Nucleus accumbens (tissue), 56 donors: ENCODE measurements at regions not wholly inside any gene's neighbourhood (a gene's known extent, or its start where the extent isn't known, plus 50 kb on each side); places are given as distances from the start of the nearest gene placed in this dataset.
A peak's percentile ranks its signal among the peaks of the same experiment; 100 is the strongest.

ENCODE experiments used
- DNase-seq, 56 donors: peaks; one replicate each; lab custom pipeline; 2025; lab: John Stamatoyannopoulos, UW

GRCh38 chr5:167573370-167574127 lies 717.9 kb upstream of the WWC1 start:
- peak in 12 of 56 donors; percentile 4 to 59 (median 24) for DNase-seq

GRCh38 chr5:167574464-167574863 lies 717.0 kb upstream of the WWC1 start:
- DNase-seq = no peak

GRCh38 chr5:167575330-167575729 lies 716.1 kb upstream of the WWC1 start:
- no peak for DNase-seq

DNA sequence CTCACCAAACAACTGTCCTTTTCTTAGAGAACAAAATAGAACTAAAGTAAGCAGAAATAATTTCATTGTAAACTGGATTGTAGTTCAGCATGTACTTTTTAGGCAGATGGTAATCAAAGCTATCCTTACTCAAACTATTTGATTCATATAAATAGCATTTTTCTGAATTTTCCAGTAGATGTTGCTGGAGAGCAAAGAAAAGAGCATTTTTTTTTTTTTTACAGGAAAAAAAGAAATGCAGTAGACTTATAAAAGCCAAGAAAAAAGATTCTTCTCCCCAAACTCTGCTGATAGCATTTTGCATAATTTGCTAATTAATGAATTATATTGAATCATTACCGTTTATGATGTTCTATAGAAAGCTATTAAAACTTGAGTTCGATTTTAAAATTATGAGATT lies 715.3 kb upstream of the WWC1 start:
- no peak for DNase-seq

DNA sequence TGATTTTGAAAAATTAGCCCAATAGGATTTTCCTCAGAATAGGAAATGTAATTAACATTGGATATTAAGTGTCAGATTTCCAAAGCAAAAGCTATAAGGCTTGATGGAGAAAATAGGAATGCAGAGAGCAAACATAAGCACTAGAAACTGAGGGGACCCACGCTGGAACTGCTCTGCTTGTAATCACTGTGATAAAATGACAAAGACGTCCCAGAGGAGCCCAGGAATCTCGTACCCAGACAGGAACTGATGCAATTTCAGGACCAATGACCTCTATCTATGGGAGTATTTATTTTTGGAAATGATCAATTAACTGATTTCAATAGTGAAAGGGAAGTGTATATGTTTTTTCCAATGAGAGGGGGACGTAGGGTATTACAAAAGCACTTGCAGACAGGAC lies 714.5 kb upstream of the WWC1 start:
- DNase-seq = no peak

DNA sequence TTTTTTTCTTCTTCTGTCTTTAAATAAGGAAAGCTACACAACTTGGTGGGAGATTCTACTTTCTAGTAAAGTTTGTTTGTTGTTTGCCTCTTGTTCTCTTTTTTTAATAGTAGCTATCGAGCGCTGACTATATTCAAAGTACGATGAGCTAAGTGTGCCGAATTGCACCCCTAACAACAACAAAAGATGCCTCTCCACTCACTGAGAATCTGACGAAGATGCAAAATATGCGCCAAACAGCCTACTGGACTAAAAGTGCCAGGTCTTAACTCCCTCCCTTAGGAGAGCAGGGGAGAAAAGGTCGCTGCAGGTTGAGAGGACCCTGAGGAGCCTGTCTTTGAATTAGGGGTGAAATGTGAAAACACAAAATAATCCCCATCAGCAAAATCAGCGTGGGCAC lies 713.8 kb upstream of the WWC1 start:
- no peak for DNase-seq

DNA sequence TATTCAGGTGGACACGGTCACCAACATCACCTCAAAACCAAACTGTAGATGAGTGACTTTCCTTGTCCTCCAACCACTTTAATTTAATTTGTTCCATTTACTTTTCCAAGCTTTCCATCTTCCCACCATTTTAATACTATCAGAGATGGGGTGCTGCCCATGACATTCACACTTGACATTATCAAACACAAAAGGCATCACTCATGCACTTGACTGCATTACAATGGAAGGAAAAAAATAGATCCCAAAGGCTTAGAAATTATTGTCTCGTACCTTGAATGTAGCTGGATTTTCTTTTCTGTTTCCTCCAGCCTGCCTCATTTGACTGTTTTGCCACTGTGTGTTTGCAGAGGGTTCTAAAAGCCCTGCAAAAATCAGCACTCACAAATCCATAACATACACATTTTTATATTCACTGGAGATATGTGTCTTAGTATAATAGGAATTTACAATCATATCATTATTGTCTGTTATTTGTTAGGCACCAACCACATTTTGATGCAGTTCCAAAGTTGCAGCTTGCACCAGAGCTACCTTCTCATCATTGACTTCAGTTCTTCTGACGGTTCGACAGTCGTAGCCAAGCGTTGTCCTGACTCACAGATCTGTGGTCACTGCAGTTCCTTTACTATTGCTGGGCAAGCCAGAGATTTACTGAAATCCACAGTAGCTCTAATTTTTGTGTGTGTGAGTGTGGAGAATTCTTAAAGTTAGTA lies 712.3 kb upstream of the WWC1 start:
- no peak for DNase-seq

GRCh38 chr5:167579693-167580055 lies 711.8 kb upstream of the WWC1 start:
- no peak for DNase-seq

DNA sequence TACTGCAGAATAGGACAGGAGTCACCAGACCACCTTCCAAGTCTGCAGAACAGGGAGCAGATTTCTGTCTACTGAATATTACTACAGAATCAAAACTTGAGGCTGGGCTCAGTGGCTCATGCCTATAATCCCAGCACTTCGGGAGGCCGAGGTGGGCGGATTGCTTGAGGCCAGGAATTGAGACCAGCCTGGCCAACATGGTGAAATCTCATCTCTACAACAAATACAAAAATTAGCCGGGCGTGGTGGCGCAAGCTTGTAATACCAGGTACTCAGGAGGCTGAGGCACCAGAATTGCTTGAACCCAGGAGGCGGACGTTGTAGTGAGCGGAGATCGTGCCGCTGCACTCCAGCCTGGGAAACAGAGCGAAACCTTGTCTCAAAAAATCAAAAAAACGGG lies 710.8 kb upstream of the WWC1 start:
- DNase-seq = no peak

GRCh38 chr5:167582283-167582682 lies 709.2 kb upstream of the WWC1 start:
- DNase-seq = no peak

DNA sequence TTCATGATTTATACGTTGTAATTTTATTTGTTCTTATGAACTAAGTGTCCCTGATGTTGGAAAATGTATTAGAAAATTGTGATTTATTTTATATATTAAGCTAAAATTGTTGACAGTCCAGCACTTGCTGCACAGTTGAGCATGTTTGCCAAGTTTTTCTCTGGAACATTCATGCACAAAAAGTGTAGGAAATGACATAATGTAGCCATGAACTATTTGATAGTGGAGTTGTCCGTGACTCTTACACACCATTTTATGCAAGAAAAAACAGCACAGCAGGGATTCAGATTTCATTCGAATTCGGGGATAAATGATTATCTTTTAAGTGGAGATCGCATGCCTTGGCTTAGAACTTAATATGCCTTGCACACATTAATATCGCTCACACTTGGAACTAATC lies 708.6 kb upstream of the WWC1 start:
- no peak for DNase-seq

DNA sequence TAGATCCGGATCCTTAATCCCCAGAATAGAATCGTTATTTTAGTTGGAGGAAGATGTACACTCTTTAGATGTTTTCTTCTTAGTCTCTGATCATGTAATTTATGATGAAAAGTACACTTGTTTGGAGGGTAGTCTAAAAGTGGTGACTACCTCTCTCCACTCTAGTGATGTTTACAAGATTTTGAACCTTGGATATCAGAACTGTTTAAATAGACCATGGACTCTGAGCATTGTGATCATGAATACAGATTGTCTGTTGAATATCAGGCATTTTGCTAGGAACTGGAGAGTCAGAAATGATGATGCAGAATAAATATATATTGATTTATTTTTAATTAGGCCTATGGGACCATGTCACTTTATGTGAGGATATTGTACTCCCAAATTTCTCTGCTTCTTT lies 706.3 kb upstream of the WWC1 start:
- no peak for DNase-seq

DNA sequence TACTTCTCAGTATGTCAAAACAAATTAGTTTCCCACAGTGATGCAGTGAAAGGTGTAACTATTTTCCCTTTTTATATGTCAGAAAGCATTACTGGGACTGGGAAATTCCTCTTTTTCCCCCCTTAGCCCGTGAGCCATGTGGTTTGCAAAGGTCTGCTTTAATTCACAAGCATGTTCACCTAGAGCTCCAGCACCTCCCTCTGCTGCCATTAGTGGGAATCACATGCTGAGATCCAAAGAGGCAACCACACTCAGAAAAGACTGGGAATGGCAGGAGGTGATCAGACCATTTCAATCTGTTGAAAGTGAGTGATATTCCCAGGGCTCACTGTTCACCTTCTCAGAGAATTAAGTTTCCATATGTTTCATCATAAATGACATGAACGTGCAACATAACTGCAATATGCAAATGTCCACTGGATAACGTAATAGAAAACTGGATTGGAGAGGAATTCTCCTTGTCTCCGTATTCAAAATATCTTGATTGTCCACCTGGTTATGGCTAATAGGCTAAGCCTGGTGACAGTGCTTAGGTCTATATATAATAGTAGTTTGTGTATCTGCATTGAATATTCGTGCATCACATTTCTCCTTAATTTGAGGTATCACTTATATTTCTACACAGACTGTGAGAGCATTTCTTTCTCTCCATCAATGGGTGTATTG lies 703.5 kb upstream of the WWC1 start:
- peak in 1 of 56 donors; percentile 35 for DNase-seq

DNA sequence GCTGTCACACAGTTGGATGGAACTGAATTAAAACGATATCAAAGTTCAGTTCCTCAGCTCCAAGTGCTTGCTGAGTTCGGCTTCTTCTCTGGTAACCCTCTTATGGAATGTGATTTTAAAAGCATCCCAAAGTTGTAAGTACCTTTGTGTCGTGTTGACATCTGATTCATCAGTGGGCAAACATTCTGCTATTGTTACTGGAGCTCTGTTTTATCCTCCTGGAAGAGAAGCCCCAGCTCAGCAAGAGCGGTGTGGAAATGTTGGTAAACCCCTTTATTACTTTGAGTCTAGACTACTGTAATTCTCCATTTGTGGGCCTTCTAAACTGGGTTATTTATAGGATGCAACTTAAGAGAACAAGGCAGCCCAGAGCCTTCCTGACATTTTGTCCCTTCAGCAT lies 699.3 kb upstream of the WWC1 start:
- DNase-seq = no peak

GRCh38 chr5:167593329-167594060 lies 698.0 kb upstream of the WWC1 start:
- DNase-seq = no peak

GRCh38 chr5:167594061-167594435 lies 697.4 kb upstream of the WWC1 start:
- DNase-seq = no peak

GRCh38 chr5:167594750-167595149 lies 696.7 kb upstream of the WWC1 start:
- DNase-seq = no peak

- no peak for DNase-seq
Observed at GRCh38 chr5:167595196-167595595, 696.2 kb upstream of the WWC1 start.

GRCh38 chr5:167598166-167598565 lies 693.3 kb upstream of the WWC1 start:
- DNase-seq = no peak

DNA sequence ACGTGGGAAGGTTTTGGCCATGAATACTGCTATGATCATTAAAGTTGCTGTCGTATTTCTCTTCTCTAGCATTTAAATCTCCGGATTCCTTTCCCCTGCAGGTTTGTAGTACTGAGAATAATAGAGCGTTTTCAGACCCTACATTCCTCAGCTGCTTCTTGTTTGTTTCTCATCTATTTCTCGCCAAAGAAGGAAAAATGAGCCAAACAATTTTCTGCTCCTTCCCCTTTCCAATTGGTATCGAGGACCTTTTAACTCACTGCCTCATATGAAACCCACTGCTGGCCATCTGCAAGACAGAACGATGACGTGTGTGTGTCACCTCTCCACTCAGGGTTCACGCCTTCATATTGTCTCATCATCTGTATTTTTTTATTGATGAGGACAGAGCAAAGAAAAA lies 689.4 kb upstream of the WWC1 start:
- no peak for DNase-seq

- no peak for DNase-seq
Observed at GRCh38 chr5:167603135-167603534, 688.3 kb upstream of the WWC1 start.
